Vagina (tissue), 2 donors: ENCODE measurements at regions not wholly inside any gene's neighbourhood (a gene's known extent, or its start where the extent isn't known, plus 50 kb on each side); places are given as distances from the start of the nearest gene placed in this dataset.

Experiments used
- POLR2A ChIP-seq, 2 donors: fragments of 450-650 bp; IDR thresholded peaks; one replicate each; pipeline ENCODE4 v1.6.1; 2017; ENCODE audit warnings: antibody characterized with exemption in 2 of 2, mild to moderate bottlenecking in 2 of 2, moderate library complexity in 2 of 2
- POLR2AphosphoS5 ChIP-seq, 2 donors: sonication (generic); formaldehyde crosslinking; IDR thresholded peaks; one replicate each; pipeline ENCODE4 v1.9.0; 2017; ENCODE audit warnings: antibody characterized with exemption in 2 of 2, mild to moderate bottlenecking in 2 of 2, low read depth in 1 of 2; ENCODE audit not compliant: insufficient read depth in 1 of 2

DNA sequence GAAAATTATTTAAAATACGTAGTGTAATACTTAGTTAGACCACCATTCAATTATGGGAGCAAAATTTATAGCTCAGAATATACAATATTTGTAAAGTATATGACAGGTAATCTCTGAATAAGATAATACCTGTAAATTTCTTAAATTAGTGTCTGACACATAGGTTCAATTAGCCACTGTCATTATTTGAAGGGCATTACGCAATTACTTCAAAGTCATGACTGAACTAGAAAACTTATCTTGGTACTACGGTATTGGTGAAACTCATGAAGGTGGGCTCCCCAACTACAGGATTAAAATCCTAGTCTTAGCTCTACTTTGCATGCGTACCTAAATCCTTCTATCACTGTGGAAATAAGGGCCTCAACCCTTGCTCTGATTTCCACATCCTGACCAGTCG is 860.7 kb downstream of the PCDH19 start:
- TF ChIP-seq POLR2AphosphoS5 (IDR thresholded peaks at IDR 0.05; ENCODE audit: insufficient read depth in 1 of 2, low read depth in 1 of 2) (no peak), POLR2A (IDR thresholded peaks at IDR 0.05) (no peak)
